ENCODE measurements at regions not wholly inside any gene's neighbourhood (a gene's known extent, or its start where the extent isn't known, plus 50 kb on each side); places are given as distances from the start of the nearest gene placed in this dataset.

- TF ChIP-seq CTCF (IDR thresholded peaks at IDR 0.05) = no peak
- ATAC-seq (no peak), DNase-seq (no peak)
- Histone ChIP-seq H3K9me3 (no peaks in the 10 kb centered on the region), H3K4me3 (no peak overlapping the region), H3K36me3 (ENCODE audit: low read depth) (no peaks in the 10 kb centered on the region), H3K4me1 (ENCODE audit: low read depth) (no peaks in the 10 kb centered on the region)
- intact Hi-C loops (cut with DNase I, micrococcal nuclease) = no loop called here
Measured at GRCh38 chr6:151682922-151683321, 124.6 kb upstream of the ESR1 start.

GRCh38 chr6:151683381-151683780, 124.1 kb upstream of the ESR1 start:
- intact Hi-C loops (cut with DNase I, micrococcal nuclease) = no loop called here
- Histone ChIP-seq H3K36me3 (ENCODE audit: low read depth) (no peaks in the 10 kb centered on the region), H3K9me3 (no peaks in the 10 kb centered on the region), H3K4me3 (no peak overlapping the region), H3K4me1 (ENCODE audit: low read depth) (no peaks in the 10 kb centered on the region)
- DNase-seq = no peak
- TF ChIP-seq CTCF (IDR thresholded peaks at IDR 0.05) = no peak
- no peak for ATAC-seq

GRCh38 chr6:151689499-151690201, 117.8 kb upstream of the ESR1 start:
- DNase-seq (no peak), ATAC-seq (no peak)
- TF ChIP-seq CTCF (IDR thresholded peaks at IDR 0.05) = no peak
- Histone ChIP-seq H3K36me3 (ENCODE audit: low read depth) (no peaks in the 10 kb centered on the region), H3K9me3 (no peaks in the 10 kb centered on the region), H3K4me3 (no peak overlapping the region), H3K4me1 (ENCODE audit: low read depth) (no peaks in the 10 kb centered on the region)
- intact Hi-C loops (cut with DNase I, micrococcal nuclease) = no loop called here

- no peak for TF ChIP-seq CTCF (IDR thresholded peaks at IDR 0.05)
- intact Hi-C loops (cut with DNase I, micrococcal nuclease) = no loop called here
- peak; percentile 47 for ATAC-seq
Measured at GRCh38 chr6:151690303-151690702, 117.2 kb upstream of the ESR1 start.

GRCh38 chr6:151690768-151691562, 116.5 kb upstream of the ESR1 start:
- Histone ChIP-seq H3K4me3 (no peak overlapping the region), H3K4me1 (ENCODE audit: low read depth) (no peaks in the 10 kb centered on the region), H3K9me3 (no peaks in the 10 kb centered on the region), H3K36me3 (ENCODE audit: low read depth) (no peaks in the 10 kb centered on the region)
- no peak for TF ChIP-seq CTCF (IDR thresholded peaks at IDR 0.05)
- intact Hi-C loops (cut with DNase I, micrococcal nuclease) = no loop called here
- DNase-seq (peak in 1 of 3 donors; percentile 40), ATAC-seq (peak; percentile 69)

More at GRCh38 chr6:151690303-151690702, 117.2 kb upstream of the ESR1 start:
- H3K4me3 ChIP-seq = no peak overlapping the region
- H3K9me3 ChIP-seq = no peaks in the 10 kb centered on the region
- H3K4me1 ChIP-seq (ENCODE audit: low read depth) = no peaks in the 10 kb centered on the region
- peak in 1 of 3 donors; percentile 19 for DNase-seq
- H3K36me3 ChIP-seq (ENCODE audit: low read depth) = no peaks in the 10 kb centered on the region

Measured in mucosa of descending colon (tissue), 3 donors.